Head of caudate nucleus (tissue), 42 donors: ENCODE measurements at regions not wholly inside any gene's neighbourhood (a gene's known extent, or its start where the extent isn't known, plus 50 kb on each side); places are given as distances from the start of the nearest gene placed in this dataset.
"Not testable (repeated sequence)": the region's sequence is repeated elsewhere in the genome, so short reads cannot be mapped to it uniquely, and the experiment has no call there.

Source experiments
- DNase-seq, 42 donors: peaks; one replicate each; pipeline versions ENCODE4 v3.0.0 to v3.0.0-alpha.2; 2020 to 2021; ENCODE audit warnings: mixed read lengths in 7 of 42
- intact Hi-C: fragments of 100-400 bp; cut with DNase I; formaldehyde crosslinking; loops from one replicate; pipeline ENCODE4 v1.15.0; 2022

DNA sequence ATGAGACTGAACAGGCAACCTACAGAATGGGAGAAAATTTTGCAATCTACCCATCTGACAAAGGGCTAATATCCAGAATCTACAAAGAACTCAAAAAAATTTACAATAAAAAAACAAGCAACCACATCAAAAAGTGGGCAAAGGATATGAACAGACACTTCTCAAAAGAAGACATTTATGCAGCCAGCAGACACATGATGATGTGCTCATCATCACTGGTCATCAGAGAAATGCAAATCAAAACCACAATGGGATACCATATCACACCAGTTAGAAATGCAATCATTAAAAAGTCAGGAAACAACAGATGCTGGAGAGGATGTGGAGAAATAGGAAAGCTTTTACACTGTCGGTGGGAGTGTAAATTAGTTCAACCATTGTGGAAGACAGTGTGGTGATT is 51.7 kb upstream of the PAXBP1 start:
- intact Hi-C loops, DNase-seq: not testable (repeated sequence)

DNA sequence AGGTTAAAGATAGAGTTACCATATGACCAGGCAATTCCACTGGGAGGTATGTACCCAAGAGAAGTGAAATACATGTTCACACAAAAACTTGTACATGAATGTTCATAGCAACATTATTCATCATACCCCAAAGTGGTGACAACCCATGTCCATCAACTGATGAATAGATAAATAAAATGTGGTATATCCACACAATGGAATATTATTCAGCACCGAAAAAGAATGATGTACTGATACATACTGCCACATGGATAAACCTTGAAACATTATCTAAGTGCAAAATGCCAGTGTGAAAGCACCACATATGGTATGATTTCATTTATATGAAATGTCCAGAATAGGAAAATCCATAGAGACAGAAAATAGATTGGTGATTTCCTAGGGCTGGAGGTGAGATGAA is 53.4 kb upstream of the PAXBP1 start:
- intact Hi-C loops = no loop called here
- no peak for DNase-seq

DNA sequence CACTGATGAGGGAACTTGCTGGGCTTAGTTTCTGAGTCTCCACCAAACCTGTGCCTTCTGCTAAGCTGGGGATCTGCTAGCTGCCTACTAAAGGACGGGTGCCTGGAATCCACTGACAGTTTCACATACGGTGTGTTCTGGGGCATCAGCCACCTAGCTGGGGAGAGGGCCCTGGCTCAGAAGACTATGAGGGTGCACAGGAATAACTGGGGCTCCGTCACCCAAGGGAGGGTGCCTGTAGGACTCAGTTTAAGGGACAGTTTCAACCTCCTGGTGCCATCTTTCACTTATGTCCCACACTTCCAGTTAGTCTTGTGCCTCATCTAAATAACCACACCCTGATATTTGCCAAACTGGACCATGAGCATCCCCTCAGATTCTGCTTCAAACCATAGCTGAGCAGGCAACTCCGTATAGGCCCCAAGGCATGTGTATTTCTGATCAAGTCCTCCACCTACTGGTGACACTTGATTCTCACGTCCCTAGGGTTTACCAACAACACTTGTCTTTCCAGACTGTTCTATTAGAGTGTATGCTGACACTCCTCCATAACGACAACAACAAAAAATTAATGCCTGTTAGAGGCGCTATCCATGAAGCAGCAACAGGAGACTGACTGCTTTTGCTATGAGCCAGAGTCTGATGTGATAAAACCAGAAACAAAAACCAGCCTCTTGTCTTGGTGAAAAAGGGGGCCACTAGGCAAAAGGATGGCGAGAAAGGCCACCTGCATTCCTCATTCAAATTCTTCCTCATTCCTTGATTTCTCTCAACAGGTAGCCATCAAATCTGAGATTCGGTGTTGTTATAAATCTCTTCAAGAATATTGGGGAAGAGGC is 55.0 kb upstream of the PAXBP1 start:
- intact Hi-C loops = no loop called here
- peak in 31 of 42 donors; percentile 7 to 81 (median 52) for DNase-seq

DNA sequence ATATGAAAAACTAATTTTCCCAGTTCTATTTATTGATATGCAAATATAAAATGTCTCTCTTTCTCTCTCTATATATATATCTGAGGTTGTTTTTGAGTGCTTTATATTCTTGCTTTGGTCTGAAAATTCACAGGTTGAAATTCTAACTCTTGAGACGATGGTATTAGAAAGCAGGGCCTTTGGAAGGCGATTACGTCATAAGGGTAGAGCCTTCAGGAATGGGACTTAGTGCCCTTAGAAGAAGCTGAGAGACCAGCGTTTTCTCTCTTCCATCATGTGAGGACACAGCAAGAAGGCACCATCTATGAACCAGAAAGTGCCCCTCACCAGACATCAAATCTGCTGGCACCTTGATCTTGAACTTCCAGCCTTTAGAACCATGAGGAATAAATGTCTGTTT is 57.4 kb upstream of the PAXBP1 start:
- intact Hi-C loops = no loop called here
- no peak for DNase-seq

DNA sequence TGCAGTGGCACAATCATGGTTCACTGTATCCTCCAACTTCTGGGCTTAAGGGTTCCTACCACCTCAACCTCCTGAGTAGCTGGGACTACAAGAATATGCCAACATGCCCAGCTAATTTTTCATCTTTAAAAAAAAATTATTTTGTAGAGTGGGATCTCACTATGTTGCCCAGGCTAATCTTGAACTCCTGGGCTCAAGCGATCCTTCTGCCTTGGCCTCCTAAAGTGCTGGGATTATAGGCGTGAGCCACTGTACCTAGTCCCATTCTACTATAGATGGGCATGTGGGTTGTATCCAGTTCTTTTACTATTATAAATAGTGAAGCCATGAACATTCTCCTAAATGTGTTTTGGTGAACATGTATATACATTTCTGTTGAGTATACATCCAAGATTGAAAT is 57.9 kb upstream of the PAXBP1 start:
- intact Hi-C loops = no loop called here
- no peak for DNase-seq

DNA sequence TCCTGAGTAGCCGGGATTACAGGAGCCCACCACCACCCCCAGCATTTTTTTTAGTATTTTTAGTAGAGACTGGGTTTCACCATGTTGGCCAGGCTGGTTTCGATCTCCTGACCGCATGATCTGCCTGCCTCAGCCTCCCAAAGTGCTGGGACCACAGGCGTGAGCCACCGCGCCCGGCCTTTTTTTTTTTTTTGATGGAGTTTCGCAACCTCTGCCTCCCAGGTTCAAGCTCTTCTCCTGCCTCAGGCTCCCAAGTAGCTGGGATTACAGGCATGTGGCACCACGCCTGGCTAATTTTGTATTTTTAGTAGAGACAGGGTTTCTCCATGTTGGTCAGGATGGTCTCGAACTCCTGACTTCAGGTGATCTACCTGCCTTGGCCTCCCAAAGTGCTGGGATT is 60.2 kb upstream of the PAXBP1 start:
- DNase-seq = not testable (repeated sequence)
- intact Hi-C loops = loop anchor here (5.0 to 10.0 kb wide), 4 partner anchors 193 to 613 kb away; partner anchors contain the start of gene OLIG2

DNA sequence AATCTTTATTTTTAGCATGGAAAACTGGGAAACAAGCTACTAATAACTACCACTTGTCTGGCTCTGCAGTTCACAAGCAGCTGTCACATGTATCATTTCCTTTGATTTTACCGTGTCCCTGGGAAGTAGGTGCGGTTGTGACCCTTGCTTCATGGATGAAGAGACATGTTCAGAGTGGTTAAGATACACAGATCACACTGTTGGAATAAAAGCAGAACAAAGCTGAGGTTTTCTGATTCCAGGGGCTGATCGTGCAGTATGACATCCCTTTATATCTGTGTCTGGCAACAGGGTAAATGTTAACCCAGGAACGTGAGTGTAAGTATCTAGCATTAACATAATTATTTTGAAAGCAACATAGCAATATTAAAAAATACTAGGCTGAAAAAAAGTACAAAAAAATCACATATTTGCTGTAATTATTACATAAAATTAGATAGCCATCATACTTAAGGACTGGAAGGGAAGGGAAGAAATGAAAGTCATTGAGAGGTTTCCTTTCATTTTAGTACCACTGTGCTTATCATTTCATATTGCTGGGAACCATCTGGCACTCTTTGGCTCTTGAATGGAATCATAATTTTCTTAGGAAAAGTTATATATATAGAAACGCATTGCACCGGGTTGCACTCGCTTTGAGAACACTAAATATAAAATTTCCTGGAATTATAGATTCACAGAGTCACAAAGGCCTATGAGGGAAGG is 62.8 kb upstream of the PAXBP1 start:
- DNase-seq = no peak
- intact Hi-C loops = loop anchor here (5.0 to 10.0 kb wide), 4 partner anchors 190 to 610 kb away; partner anchors contain the start of gene OLIG2

DNA sequence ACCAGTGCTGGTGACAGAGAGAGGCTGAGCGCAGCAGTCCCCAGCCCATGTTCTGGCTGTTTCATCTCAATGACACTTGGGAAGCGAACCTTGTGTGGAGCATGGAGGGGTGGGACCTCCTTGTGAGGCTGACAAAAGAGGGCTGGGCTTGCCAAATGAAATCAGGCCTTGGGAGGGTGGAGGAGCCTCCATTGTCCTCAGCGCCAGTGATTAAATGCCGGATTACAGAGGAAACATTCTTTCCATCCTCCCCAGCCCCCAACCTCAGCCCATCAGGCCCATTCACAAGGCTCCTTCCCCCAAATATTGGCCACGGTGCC is 63.3 kb upstream of the PAXBP1 start:
- DNase-seq = peak in 22 of 42 donors; percentile 6 to 65 (median 28)
- intact Hi-C loops = loop anchor here (5.0 to 10.0 kb wide), 4 partner anchors 190 to 610 kb away; partner anchors contain the start of gene OLIG2

DNA sequence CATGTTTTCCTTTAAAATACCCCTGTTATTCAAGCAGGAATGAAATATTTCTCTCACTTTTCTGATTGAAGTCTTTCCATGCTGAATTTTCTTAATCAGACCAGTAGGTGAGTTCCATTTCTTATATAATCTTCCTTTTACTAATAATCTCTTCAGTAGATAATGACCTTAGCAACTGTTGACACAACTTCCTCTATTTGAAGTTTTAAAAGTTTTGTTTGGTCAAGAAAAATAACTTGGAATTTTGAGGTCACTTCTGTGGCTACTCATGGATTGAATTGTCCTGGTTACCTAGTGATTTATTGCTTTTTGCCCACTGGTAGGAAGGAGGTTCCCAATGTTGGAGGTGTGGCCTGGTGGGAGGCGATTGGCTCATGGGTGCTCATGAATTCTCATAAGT is 70.6 kb upstream of the PAXBP1 start:
- intact Hi-C loops = no loop called here
- no peak for DNase-seq

DNA sequence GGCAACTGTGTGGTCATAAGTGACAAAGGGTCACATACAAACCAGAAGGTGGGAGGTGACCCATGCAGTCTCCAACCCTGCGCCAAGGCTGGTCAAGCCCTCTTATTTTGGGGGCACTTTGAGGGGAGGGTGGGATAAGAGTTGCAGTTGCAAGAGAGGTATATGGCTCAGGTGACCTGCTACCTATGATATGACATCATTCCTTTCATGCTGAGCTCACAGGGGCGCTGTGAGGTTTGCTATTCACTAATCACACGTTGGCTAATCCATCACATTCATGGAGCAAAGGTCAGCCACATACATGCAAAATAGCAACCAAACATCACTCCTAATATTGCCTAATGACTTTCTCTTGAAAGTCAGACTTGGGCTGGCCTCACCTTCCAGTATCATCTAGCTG is 72.0 kb upstream of the PAXBP1 start:
- no peak for DNase-seq
- intact Hi-C loops = no loop called here

DNA sequence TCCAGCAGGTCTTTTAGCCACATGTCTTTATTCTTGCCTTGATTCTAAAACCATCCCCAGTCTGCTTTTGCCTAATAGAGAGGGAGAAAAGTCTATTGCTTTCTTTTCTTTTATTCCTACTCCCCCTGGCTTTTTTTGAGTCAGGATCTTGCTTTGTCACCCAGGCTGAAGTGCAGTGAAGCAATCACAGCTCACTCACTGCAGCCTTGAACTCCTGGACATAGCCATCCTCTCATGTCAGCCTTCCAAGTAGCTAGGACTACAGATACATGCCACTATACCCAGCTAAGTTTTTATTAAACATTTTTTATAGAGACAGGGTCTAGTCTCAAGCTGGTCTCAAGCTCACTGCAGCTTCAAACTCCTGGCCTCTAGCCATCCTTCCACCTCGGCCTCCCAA is 72.5 kb upstream of the PAXBP1 start:
- intact Hi-C loops = no loop called here
- no peak for DNase-seq

DNA sequence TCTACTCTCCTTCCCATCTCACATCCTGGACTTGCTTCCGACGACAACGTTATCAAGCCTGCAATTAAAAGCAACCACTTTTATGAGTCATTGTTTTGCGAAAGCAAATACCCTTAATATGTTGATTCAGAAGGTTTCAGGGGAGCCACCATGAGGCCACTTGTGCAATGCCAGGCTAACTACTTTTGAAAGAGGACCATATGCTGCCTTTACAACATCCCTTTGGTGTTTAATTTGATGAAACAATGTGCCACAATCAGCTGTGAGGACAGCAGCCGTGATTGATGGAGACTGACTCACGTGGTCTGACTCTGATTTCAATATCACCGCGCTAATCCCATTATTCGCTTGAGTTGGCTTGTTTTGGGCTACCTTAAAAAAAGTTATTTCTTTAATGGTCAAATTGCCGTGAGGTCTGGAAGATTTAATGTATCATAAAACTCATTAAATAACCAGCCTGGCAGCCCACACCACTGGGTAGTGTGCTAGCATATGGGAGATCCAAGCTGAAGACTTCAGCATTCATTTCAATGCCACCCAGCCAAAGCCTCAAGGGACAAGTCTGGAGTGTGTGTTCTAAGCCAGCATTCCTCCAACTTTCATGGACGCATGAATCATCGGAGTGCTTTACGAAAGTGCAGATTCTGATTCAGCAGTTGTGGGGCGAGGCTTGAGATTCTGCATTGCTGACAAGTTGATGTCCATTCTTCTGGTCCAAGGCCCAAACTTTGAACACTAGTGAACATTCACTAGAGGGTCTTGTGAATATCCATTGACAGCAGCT is 73.3 kb upstream of the PAXBP1 start:
- intact Hi-C loops = no loop called here
- no peak for DNase-seq

DNA sequence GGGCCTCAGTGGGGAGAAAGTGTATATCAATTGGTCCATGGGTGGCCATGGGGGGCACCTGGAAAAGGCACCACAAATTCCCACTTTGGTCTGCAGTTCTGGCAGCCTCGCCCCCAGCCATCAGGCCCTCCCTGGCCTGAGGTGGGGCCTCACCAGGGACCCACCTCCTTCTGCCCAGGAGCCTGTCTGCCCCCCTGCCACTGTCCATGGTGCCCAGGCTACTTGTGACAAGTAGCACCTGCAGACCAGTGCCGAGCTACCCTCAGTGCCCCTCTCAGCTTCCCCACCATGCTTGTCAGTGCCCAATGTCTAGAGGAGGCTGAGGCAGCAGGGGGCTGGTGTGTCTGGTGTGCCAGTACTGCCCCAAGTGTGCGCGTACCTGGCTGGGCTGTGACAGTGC is 87.1 kb upstream of the PAXBP1 start:
- DNase-seq = no peak
- intact Hi-C loops = no loop called here

DNA sequence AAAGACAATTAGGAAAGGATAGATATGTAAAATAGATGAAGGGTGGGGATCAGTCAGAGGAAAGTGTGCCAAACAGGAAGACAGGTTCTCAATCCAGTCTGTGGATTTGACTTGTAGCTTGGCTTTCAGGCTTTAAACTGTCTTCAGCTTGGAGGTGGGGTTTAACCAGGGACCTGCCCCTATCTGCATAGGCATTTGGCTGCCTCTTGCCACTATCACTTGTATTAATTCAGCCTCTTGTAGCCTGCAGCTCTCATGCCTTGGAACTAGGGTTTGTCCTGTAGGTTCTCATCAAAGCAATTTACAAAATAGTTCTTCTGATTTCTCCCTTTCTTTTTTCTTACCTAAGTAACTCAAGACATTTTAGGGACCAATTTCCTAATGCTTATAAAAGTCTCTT is 88.8 kb upstream of the PAXBP1 start:
- no peak for DNase-seq
- intact Hi-C loops = no loop called here

DNA sequence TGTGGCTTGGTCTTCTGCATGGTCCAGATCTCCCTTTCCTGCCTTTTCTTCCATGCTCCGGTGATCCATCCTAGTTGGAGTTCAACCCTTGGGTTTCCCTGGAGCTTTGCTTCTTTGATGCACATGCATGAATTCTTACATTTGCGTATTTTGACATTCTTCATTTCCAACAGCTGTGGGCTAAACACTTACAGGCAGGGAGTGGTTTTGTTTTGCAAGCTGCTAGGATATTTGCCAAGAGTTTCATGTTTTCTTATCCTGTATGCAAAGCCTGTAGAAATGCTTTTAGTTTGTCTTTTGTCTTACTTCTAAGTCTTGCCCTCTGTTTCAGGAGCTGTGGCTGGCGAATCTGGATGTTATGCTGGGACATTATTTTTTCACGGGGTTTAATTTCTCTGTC is 90.3 kb upstream of the PAXBP1 start:
- no peak for DNase-seq

DNA sequence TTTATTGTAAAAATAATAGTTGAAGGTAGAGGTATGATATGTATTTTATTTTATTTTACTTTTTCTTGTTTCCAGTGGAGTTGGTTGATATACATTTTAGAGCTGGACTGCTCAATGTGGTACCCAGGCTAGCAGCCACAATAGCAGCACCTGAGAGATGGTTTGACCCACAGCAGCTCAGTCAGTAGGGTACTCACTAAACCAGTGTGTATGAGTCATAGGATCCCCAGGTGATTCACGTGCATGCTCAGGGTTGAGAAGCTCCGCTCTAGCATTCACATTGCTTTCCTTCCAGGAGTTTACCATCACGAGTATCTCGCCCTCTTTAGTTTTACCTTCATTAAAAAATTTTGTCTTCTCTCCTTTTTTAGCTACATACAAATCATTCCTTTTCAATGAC is 96.0 kb upstream of the PAXBP1 start:
- intact Hi-C loops = no loop called here

More for the DNA sequence above, 90.3 kb upstream of the PAXBP1 start:
- intact Hi-C loops = no loop called here

DNA sequence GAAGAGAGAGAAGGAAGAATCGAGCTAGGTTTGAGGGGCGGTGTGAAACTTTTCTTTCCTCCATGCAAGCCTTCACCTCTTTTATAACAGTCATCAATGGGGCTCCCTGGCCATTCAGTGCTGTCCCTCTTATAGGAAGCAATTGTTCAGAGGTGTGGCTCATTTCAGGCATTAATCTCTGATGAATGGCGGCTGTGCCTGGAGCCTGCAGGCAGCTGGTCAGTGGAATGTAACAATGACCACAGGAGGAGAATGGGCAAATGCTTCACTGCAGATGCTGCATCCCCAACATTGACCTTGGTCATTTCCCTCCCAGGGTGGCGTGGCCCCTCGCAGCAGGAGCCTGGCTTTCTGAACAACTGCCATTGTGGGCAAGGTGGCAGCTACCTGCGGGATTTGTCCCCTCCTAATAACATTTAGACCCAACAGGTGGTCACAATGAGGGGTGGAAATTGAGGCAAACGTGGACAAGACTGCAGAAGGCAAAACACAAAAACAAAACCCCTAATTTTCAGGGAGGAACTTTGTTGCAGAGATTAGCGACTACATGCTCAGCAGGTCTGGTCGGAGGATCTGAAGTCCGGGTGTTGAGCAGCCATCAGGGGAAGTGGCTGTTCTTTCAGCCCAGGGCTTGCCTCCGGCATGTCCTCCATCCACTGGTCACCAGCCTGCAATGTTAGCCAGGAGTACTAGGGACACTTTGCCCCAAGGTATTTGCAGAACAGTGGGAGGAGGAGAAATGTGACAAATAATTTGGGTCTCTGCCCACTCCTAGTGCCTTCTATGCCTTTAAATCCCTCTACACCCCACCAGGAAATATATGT is 97.3 kb upstream of the PAXBP1 start:
- intact Hi-C loops = no loop called here
- DNase-seq = no peak

More for the DNA sequence above, 96.0 kb upstream of the PAXBP1 start:
- DNase-seq = no peak

DNA sequence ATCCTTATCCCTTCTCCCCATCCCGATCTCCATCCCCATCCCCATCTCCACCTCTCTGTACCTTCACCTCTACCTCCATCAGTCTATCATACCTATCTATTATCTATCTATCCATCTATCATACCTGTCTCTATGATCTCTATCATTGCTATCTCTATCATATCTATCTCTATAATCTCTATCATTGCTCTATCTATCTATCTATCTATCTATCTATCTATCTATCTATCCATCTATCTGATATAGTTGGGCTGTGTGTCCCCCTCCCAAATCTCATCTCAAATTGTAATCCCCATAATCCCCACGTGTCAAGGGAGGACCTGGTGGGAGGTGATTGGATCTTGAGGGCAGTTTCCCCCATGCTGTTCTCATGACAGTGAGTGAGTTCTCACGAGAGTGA is 97.9 kb upstream of the PAXBP1 start:
- intact Hi-C loops = no loop called here
- no peak for DNase-seq

DNA sequence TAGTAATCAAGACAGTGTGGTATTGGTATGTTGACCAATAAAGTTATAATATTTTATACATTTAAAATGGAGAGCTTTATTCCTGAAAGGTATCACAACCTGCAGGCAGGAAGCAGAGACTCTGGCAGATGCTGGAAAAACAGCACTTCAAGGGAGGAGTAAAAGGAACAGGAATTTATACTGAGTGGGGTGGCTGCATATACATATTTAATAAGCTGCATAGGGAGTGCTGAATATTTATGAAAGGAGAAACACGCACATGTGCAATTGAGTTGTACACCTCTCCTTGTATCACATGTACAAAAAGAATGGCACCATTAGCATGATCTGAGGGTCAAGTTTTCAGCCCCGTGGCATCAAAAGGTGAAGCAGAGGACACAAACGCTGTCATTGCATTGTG is 104.9 kb upstream of the PAXBP1 start:
- intact Hi-C loops = no loop called here
- DNase-seq = no peak
